ENCODE measurements at regions not wholly inside any gene's neighbourhood (a gene's known extent, or its start where the extent isn't known, plus 50 kb on each side); places are given as distances from the start of the nearest gene placed in this dataset.

- Histone ChIP-seq H3K9ac (ENCODE audit: low read length) (no peak overlapping the region), H3K79me2 (replicated peaks; ENCODE audit: insufficient read depth, low read length) (no peaks in the 10 kb centered on the region), H3K4me2 (ENCODE audit: low read length) (no peak overlapping the region), H3K9me3 (ENCODE audit: low read length) (no peaks in the 10 kb centered on the region), H2AFZ (ENCODE audit: low read depth, low read length) (no peak overlapping the region), H3K9me2 (ENCODE audit: insufficient read depth, low read length) (no peaks in the 10 kb centered on the region), H4K20me1 (ENCODE audit: insufficient read depth) (no peaks in the 10 kb centered on the region), H3F3A (ENCODE audit: insufficient read depth, low read length, poor library complexity, severe bottlenecking) (no peaks in the 10 kb centered on the region), H3K36me3 (ENCODE audit: insufficient read depth, low read length) (no peaks in the 10 kb centered on the region), H3K27me3 (ENCODE audit: insufficient read depth, low read depth, low read length) (no peaks in the 10 kb centered on the region), H3K4me3 (ENCODE audit: low read length) (no peak overlapping the region), H3K27ac (ENCODE audit: low read length) (no peak overlapping the region)
- TF ChIP-seq RAD21 (conservative IDR thresholded peaks at IDR 0.05) (no peak), MXI1 (conservative IDR thresholded peaks at IDR 0.05; ENCODE audit: poor library complexity, severe bottlenecking) (no peak), SMC3 (conservative IDR thresholded peaks at IDR 0.05; ENCODE audit: poor library complexity) (no peak), POLR2AphosphoS5 (IDR thresholded peaks at IDR 0.05) (no peak), TAF1 (IDR thresholded peaks at IDR 0.05; ENCODE audit: low read depth) (no peak), REST (IDR thresholded peaks at IDR 0.05; ENCODE audit: borderline replicate concordance) (no peak), EZH2 (IDR thresholded peaks at IDR 0.05; ENCODE audit: borderline replicate concordance, insufficient read depth, low read length, poor library complexity, severe bottlenecking) (no peak), EP300 (conservative IDR thresholded peaks at IDR 0.05; ENCODE audit: poor library complexity, severe bottlenecking) (no peak)
- TF ChIP-seq, protein P1, sequence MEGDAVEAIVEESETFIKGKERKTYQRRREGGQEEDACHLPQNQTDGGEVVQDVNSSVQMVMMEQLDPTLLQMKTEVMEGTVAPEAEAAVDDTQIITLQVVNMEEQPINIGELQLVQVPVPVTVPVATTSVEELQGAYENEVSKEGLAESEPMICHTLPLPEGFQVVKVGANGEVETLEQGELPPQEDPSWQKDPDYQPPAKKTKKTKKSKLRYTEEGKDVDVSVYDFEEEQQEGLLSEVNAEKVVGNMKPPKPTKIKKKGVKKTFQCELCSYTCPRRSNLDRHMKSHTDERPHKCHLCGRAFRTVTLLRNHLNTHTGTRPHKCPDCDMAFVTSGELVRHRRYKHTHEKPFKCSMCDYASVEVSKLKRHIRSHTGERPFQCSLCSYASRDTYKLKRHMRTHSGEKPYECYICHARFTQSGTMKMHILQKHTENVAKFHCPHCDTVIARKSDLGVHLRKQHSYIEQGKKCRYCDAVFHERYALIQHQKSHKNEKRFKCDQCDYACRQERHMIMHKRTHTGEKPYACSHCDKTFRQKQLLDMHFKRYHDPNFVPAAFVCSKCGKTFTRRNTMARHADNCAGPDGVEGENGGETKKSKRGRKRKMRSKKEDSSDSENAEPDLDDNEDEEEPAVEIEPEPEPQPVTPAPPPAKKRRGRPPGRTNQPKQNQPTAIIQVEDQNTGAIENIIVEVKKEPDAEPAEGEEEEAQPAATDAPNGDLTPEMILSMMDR (IDR thresholded peaks at IDR 0.05; ENCODE audit: poor library complexity, severe bottlenecking), result no peak
Measured at GRCh38 chr12:71071536-71072097, 86.2 kb downstream of the TSPAN8 start.

DNA sequence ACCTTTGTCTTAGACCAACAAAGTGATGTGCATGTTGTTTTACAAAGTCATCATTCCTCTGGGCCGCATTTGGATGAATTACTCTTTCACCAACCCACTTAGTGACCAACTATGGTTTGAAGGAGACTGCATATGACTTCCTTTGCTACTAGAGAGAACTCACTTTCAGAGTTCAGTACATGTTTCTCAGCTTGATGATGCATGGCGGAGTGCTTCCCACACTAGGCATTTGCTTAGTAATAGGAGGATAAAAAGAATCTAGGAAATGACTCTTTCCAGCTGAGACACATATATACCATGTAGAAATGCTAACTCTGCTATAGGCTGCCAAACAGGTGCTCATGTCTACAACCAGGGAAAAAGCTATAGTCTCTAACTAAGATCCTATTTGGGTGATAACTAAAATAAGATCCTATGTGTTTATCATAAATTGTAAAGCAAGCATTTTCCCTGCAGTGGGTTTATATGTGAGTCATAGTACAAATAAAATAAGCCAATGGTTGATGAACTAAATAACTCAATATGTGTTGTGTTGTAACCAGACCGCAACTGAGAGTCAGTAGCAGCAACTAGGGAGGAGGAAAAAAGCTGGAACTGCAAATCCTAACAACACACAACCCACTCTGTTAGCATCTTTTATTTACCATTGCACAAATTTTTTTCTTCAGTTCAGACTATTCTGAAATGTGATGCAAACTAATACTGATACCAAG lies 87.2 kb downstream of the TSPAN8 start:
- Histone ChIP-seq H3F3A (ENCODE audit: insufficient read depth, low read length, poor library complexity, severe bottlenecking) (no peaks in the 10 kb centered on the region), H3K9me3 (ENCODE audit: low read length) (no peaks in the 10 kb centered on the region), H3K27me3 (ENCODE audit: insufficient read depth, low read depth, low read length) (no peaks in the 10 kb centered on the region), H3K36me3 (ENCODE audit: insufficient read depth, low read length) (no peaks in the 10 kb centered on the region), H3K9ac (ENCODE audit: low read length) (no peak overlapping the region), H3K4me2 (ENCODE audit: low read length) (no peak overlapping the region), H3K27ac (ENCODE audit: low read length) (no peak overlapping the region), H3K79me2 (replicated peaks; ENCODE audit: insufficient read depth, low read length) (no peaks in the 10 kb centered on the region), H2AFZ (ENCODE audit: low read depth, low read length) (no peak overlapping the region), H3K4me3 (ENCODE audit: low read length) (no peak overlapping the region), H3K9me2 (ENCODE audit: insufficient read depth, low read length) (no peaks in the 10 kb centered on the region), H4K20me1 (ENCODE audit: insufficient read depth) (no peaks in the 10 kb centered on the region)
- TF ChIP-seq EP300 (conservative IDR thresholded peaks at IDR 0.05; ENCODE audit: poor library complexity, severe bottlenecking), result no peak
- TF ChIP-seq TAF1 (IDR thresholded peaks at IDR 0.05; ENCODE audit: low read depth), result no peak
- no peak for TF ChIP-seq MXI1 (conservative IDR thresholded peaks at IDR 0.05; ENCODE audit: poor library complexity, severe bottlenecking)
- TF ChIP-seq POLR2AphosphoS5 (IDR thresholded peaks at IDR 0.05), result no peak
- TF ChIP-seq EZH2 (IDR thresholded peaks at IDR 0.05; ENCODE audit: borderline replicate concordance, insufficient read depth, low read length, poor library complexity, severe bottlenecking), result no peak
- TF ChIP-seq SMC3 (conservative IDR thresholded peaks at IDR 0.05; ENCODE audit: poor library complexity), result no peak
- TF ChIP-seq, protein P1 (IDR thresholded peaks at IDR 0.05; ENCODE audit: poor library complexity, severe bottlenecking), result no peak
- no peak for TF ChIP-seq RAD21 (conservative IDR thresholded peaks at IDR 0.05)
- TF ChIP-seq REST (IDR thresholded peaks at IDR 0.05; ENCODE audit: borderline replicate concordance), result no peak
